GM21825 (cell line): ENCODE measurements at regions not wholly inside any gene's neighbourhood (a gene's known extent, or its start where the extent isn't known, plus 50 kb on each side); places are given as distances from the start of the nearest gene placed in this dataset.

Source experiments
- ATAC-seq: cut with Tn5 transposase; IDR thresholded peaks from one replicate; pipeline ENCODE4 v1.9.1; 2021; ENCODE audit warnings: mild to moderate bottlenecking, moderate library complexity; ENCODE audit not compliant: unreplicated experiment

DNA sequence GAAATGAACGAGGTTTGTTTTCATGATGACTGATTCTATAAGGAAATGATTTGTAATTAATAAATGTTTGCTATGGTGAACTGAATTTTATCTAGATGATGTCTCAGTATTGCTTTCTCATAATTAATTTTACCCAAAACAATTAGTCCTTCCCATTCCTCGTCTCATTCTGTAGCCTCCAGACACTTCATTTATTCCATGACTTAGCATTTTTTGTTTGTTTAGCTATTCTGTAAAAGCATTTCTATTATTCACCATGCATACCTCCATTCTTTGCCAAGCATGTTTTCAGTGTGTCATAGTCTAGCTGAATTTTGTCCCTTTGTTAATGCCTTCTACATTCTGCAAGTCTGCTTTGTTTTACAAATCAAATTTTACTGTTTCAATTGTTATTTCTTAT, 137.4 kb upstream of the RPL10L start:
- ATAC-seq: no peak

DNA sequence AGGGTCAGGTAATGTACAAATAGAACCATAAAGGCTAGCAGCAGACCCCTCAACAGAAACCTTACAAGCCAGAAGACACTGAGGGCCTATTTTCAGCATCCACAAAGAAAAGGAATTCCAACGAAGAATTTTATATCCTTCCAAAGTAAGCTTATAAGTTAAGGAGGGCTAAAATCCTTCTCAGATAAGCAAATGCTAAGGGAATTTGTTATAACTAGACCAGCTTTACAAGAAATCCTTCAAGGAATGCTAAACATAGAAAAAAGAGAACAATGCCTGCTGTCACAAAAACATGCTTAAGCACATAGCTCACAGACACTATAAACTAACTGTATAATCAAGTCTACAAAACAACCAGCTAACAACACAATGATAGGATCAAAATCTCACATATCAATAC, 130.7 kb upstream of the RPL10L start:
- ATAC-seq: no peak

DNA sequence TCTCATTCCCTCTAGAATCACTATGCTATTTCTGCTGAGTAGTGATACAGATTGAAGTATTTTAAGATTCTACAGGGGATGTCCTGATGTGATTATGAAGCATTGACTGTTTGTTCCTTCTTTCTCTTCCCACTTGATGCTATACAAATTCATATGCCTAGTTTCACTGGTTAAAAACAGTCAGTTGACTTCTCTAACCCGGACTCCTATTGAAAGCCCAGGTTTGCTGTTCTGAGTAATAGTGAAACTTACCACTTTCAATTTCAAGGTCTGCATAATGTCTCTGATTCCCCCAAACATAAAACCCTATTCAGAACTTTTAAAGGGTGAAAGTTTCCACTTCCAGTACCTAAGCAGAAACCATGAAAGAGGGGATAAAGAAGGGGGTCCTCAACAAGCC, 117.7 kb upstream of the RPL10L start:
- ATAC-seq: peak; percentile 100

DNA sequence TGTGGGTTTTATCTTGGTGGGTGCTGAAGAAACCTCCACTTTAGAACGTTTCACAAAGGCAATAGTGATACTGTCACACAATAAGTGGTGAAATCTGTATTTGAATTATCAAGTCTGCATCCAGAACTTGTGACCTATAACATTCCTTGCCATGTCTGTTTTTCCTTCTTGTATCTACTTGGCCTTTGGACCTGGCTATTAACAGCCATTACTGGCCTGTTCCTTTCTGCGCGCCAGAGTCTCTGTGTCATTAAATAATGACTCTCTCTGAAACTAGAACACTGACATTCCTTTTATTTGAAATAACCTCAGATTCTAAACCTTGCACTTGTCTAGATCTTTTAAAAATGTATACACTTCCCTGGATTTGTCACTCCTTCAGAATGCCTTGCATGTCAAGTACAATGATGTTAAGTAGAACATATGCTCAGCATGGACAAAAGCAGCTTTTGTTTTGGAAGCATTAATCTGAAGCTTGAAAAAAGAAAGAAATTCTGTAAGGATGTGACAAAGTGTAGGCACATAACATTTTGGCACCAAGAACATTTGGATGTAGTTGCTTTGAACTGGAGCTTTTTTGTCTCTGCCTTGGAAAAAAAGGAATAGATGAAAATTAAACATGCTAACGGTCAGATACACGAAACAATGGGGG, 95.5 kb upstream of the RPL10L start:
- ATAC-seq: no peak

DNA sequence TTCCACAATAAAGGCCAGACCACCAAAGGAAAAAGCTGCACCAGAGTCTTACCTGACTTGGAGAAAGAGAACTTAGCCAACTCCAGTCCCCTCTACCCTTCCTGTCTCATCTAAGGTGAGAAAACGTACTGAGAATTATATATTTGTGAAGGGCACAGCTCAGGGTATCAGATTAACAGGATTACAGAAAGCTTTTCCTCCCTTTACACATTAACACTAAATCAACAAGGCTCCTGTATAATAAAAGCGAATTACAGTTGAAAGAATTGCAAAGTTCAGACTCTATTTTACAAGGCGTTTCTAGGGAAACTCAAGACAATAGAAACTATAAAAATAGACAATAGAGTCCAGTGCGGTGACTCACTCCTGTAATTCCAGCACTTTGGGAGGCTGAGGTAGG, 82.7 kb upstream of the RPL10L start:
- no peak for ATAC-seq

DNA sequence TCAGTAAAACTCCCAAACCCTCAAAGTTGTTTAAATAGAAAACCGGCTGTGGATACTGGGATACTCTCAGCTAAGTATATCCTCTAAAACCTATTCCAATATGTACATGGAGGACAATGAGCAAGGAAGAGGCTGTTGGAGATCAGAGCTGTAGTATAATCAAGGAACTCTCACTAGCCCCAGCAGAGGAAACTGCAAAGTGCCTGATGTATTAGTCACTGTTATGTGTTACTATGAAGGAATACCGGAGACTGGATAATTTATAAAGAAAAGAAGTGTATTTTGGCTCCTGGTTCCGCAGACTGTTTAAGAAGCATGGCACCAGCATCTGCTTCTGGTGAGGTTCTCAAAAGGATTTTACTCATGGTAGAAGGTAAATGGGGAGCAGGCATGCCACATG, 65.6 kb upstream of the RPL10L start:
- no peak for ATAC-seq
